ENCODE measurements at regions not wholly inside any gene's neighbourhood (a gene's known extent, or its start where the extent isn't known, plus 50 kb on each side); places are given as distances from the start of the nearest gene placed in this dataset.

GRCh38 chr1:56380531-56380930, 198.8 kb downstream of the PLPP3 start:
- no peaks in the 10 kb centered on the region for H3K27me3 ChIP-seq (ENCODE audit: insufficient read depth, low read length)
- H2AFZ ChIP-seq (ENCODE audit: insufficient read depth, low read length, poor library complexity), result no peak overlapping the region
- H3K27ac ChIP-seq (ENCODE audit: low read depth, low read length), result no peak overlapping the region
- WGBS (ENCODE audit: extremely low coverage, insufficient coverage, insufficient read length), result no CpG with 5 or more reads among the region's 4 CpGs
- no peak overlapping the region for H4K8ac ChIP-seq (ENCODE audit: low read depth, low read length)
- H3K79me2 ChIP-seq (ENCODE audit: control insufficient read depth, insufficient read depth, low read length, poor library complexity), result no peaks in the 10 kb centered on the region
- H3K23ac ChIP-seq (ENCODE audit: low read length), result no peak overlapping the region
- H2BK120ac ChIP-seq (ENCODE audit: insufficient read depth, low read length, poor library complexity), result no peak overlapping the region
- no peak overlapping the region for H3K4me2 ChIP-seq (ENCODE audit: low read length)
- H2BK5ac ChIP-seq (ENCODE audit: low read depth, low read length, poor library complexity), result no peak overlapping the region
- H3K9ac ChIP-seq (ENCODE audit: low read length), result no peak overlapping the region
- no peak overlapping the region for H3K18ac ChIP-seq (ENCODE audit: low read length)
- peaks cover 4 to 14% of the 10 kb centered on the region in 2 experiments for H3K4me1 ChIP-seq (ENCODE audit: control insufficient read depth in 1 of 2, insufficient read depth in 2 of 2, low read length in 2 of 2)
- H2BK12ac ChIP-seq (ENCODE audit: low read length), result no peak overlapping the region
- no peak overlapping the region for H4K91ac ChIP-seq (ENCODE audit: low read depth, low read length)
- H3K14ac ChIP-seq (ENCODE audit: low read length), result no peak overlapping the region
- H3K4me3 ChIP-seq (ENCODE audit: low read depth, low read length), result no peak overlapping the region
- H3K36me3 ChIP-seq (ENCODE audit: control insufficient read depth in 1 of 2, insufficient read depth in 2 of 2, low read length in 2 of 2), result no peaks in the 10 kb centered on the region
- no peak overlapping the region for H4K12ac ChIP-seq (ENCODE audit: low read depth, low read length)
- peaks cover 9% of the 10 kb centered on the region for H3K79me1 ChIP-seq (ENCODE audit: low read length)
- H2AK5ac ChIP-seq (ENCODE audit: low read length), result no peak overlapping the region
- no peak overlapping the region for H3K4ac ChIP-seq (ENCODE audit: low read depth, low read length)
- H3K9me3 ChIP-seq (ENCODE audit: insufficient read depth, low read depth, low read length), result no peaks in the 10 kb centered on the region
- no peak for DNase-seq

GRCh38 chr1:56378341-56379070, 200.9 kb downstream of the PLPP3 start:
- Histone ChIP-seq H3K4me3 (ENCODE audit: low read depth, low read length) (no peak overlapping the region), H3K4ac (ENCODE audit: low read depth, low read length) (no peak overlapping the region), H3K79me2 (ENCODE audit: control insufficient read depth, insufficient read depth, low read length, poor library complexity) (no peaks in the 10 kb centered on the region), H4K8ac (ENCODE audit: low read depth, low read length) (no peak overlapping the region), H3K4me1 (ENCODE audit: control insufficient read depth in 1 of 2, insufficient read depth in 2 of 2, low read length in 2 of 2) (peaks cover 10 to 22% of the 10 kb centered on the region in 2 experiments), H3K14ac (ENCODE audit: low read length) (peak overlapping the region; percentile 54), H2AK5ac (ENCODE audit: low read length) (peak overlapping the region; percentile 43), H3K4me2 (ENCODE audit: low read length) (no peak overlapping the region), H3K23ac (ENCODE audit: low read length) (no peak overlapping the region), H3K36me3 (ENCODE audit: control insufficient read depth in 1 of 2, insufficient read depth in 2 of 2, low read length in 2 of 2) (peaks cover 0 to 2% of the 10 kb centered on the region in 2 experiments), H2BK12ac (ENCODE audit: low read length) (peak overlapping the region; percentile 92), H2BK5ac (ENCODE audit: low read depth, low read length, poor library complexity) (no peak overlapping the region), H3K79me1 (ENCODE audit: low read length) (peaks cover 13% of the 10 kb centered on the region), H4K12ac (ENCODE audit: low read depth, low read length) (no peak overlapping the region), H3K9me3 (ENCODE audit: insufficient read depth, low read depth, low read length) (no peaks in the 10 kb centered on the region), H2AFZ (ENCODE audit: insufficient read depth, low read length, poor library complexity) (no peak overlapping the region), H3K9ac (ENCODE audit: low read length) (no peak overlapping the region), H4K91ac (ENCODE audit: low read depth, low read length) (peak overlapping the region; percentile 70), H3K27ac (ENCODE audit: low read depth, low read length) (no peak overlapping the region), H3K27me3 (ENCODE audit: insufficient read depth, low read length) (no peaks in the 10 kb centered on the region), H3K18ac (ENCODE audit: low read length) (no peak overlapping the region), H2BK120ac (ENCODE audit: insufficient read depth, low read length, poor library complexity) (no peak overlapping the region)
- no peak for DNase-seq
- no CpG with 5 or more reads among the region's 6 CpGs for WGBS (ENCODE audit: extremely low coverage, insufficient coverage, insufficient read length)

- no CpG with 5 or more reads among the region's 2 CpGs for WGBS (ENCODE audit: extremely low coverage, insufficient coverage, insufficient read length)
- H3K4ac ChIP-seq (ENCODE audit: low read depth, low read length), result peak overlapping the region; percentile 49
Measured at GRCh38 chr1:56377431-56377830, 201.9 kb downstream of the PLPP3 start.

GRCh38 chr1:56376188-56376984, 203.0 kb downstream of the PLPP3 start:
- peak; percentile 50 to 71 for DNase-seq
- H3K23ac ChIP-seq (ENCODE audit: low read length), result no peak overlapping the region
- no peak overlapping the region for H4K8ac ChIP-seq (ENCODE audit: low read depth, low read length)

More at GRCh38 chr1:56377431-56377830, 201.9 kb downstream of the PLPP3 start:
- peaks cover 13% of the 10 kb centered on the region for H3K79me1 ChIP-seq (ENCODE audit: low read length)
- peak overlapping the region; percentile 83 for H2BK5ac ChIP-seq (ENCODE audit: low read depth, low read length, poor library complexity)
- H3K4me2 ChIP-seq (ENCODE audit: low read length), result no peak overlapping the region
- peak overlapping the region; percentile 66 for H4K8ac ChIP-seq (ENCODE audit: low read depth, low read length)
- H4K12ac ChIP-seq (ENCODE audit: low read depth, low read length), result no peak overlapping the region
- peak overlapping the region; percentile 98 for H2BK12ac ChIP-seq (ENCODE audit: low read length)
- peak overlapping the region; percentile 91 for H4K91ac ChIP-seq (ENCODE audit: low read depth, low read length)
- no peak overlapping the region for H3K23ac ChIP-seq (ENCODE audit: low read length)
- H3K36me3 ChIP-seq (ENCODE audit: control insufficient read depth in 1 of 2, insufficient read depth in 2 of 2, low read length in 2 of 2), result peaks cover 0 to 2% of the 10 kb centered on the region in 2 experiments
- H3K27ac ChIP-seq (ENCODE audit: low read depth, low read length), result peak overlapping the region; percentile 76
- no peak overlapping the region for H2AFZ ChIP-seq (ENCODE audit: insufficient read depth, low read length, poor library complexity)
- peak overlapping the region; percentile 78 for H3K14ac ChIP-seq (ENCODE audit: low read length)
- no peaks in the 10 kb centered on the region for H3K9me3 ChIP-seq (ENCODE audit: insufficient read depth, low read depth, low read length)
- DNase-seq, result no peak
- peak overlapping the region; percentile 81 for H2BK120ac ChIP-seq (ENCODE audit: insufficient read depth, low read length, poor library complexity)
- H3K27me3 ChIP-seq (ENCODE audit: insufficient read depth, low read length), result no peaks in the 10 kb centered on the region
- H3K4me1 ChIP-seq (ENCODE audit: control insufficient read depth in 1 of 2, insufficient read depth in 2 of 2, low read length in 2 of 2), result peaks cover 10 to 22% of the 10 kb centered on the region in 2 experiments
- no peaks in the 10 kb centered on the region for H3K79me2 ChIP-seq (ENCODE audit: control insufficient read depth, insufficient read depth, low read length, poor library complexity)
- no peak overlapping the region for H3K9ac ChIP-seq (ENCODE audit: low read length)
- H3K4me3 ChIP-seq (ENCODE audit: low read depth, low read length), result no peak overlapping the region
- H2AK5ac ChIP-seq (ENCODE audit: low read length), result peak overlapping the region; percentile 86
- H3K18ac ChIP-seq (ENCODE audit: low read length), result peak overlapping the region; percentile 84

More at GRCh38 chr1:56376188-56376984, 203.0 kb downstream of the PLPP3 start:
- Histone ChIP-seq H2AK5ac (ENCODE audit: low read length) (no peak overlapping the region), H2AFZ (ENCODE audit: insufficient read depth, low read length, poor library complexity) (no peak overlapping the region), H3K4me3 (ENCODE audit: low read depth, low read length) (no peak overlapping the region), H3K27ac (ENCODE audit: low read depth, low read length) (peak overlapping the region; percentile 76), H2BK12ac (ENCODE audit: low read length) (no peak overlapping the region), H3K36me3 (ENCODE audit: control insufficient read depth in 1 of 2, insufficient read depth in 2 of 2, low read length in 2 of 2) (peaks cover 0 to 2% of the 10 kb centered on the region in 2 experiments), H4K91ac (ENCODE audit: low read depth, low read length) (no peak overlapping the region), H3K79me2 (ENCODE audit: control insufficient read depth, insufficient read depth, low read length, poor library complexity) (no peaks in the 10 kb centered on the region), H3K27me3 (ENCODE audit: insufficient read depth, low read length) (no peaks in the 10 kb centered on the region), H3K4ac (ENCODE audit: low read depth, low read length) (no peak overlapping the region), H3K9me3 (ENCODE audit: insufficient read depth, low read depth, low read length) (no peaks in the 10 kb centered on the region), H2BK120ac (ENCODE audit: insufficient read depth, low read length, poor library complexity) (no peak overlapping the region), H3K4me2 (ENCODE audit: low read length) (peak overlapping the region; percentile 24), H3K18ac (ENCODE audit: low read length) (no peak overlapping the region), H2BK5ac (ENCODE audit: low read depth, low read length, poor library complexity) (peak overlapping the region; percentile 29), H3K9ac (ENCODE audit: low read length) (no peak overlapping the region), H3K79me1 (ENCODE audit: low read length) (peaks cover 13% of the 10 kb centered on the region), H3K4me1 (ENCODE audit: control insufficient read depth in 1 of 2, insufficient read depth in 2 of 2, low read length in 2 of 2) (peaks cover 10 to 22% of the 10 kb centered on the region in 2 experiments), H4K12ac (ENCODE audit: low read depth, low read length) (no peak overlapping the region), H3K14ac (ENCODE audit: low read length) (no peak overlapping the region)
- no CpG with 5 or more reads among the region's 7 CpGs for WGBS (ENCODE audit: extremely low coverage, insufficient coverage, insufficient read length)

Measured in trophoblast cell (in vitro differentiated cells and primary cell).